ENCODE measurements at regions not wholly inside any gene's neighbourhood (a gene's known extent, or its start where the extent isn't known, plus 50 kb on each side); places are given as distances from the start of the nearest gene placed in this dataset.

DNA sequence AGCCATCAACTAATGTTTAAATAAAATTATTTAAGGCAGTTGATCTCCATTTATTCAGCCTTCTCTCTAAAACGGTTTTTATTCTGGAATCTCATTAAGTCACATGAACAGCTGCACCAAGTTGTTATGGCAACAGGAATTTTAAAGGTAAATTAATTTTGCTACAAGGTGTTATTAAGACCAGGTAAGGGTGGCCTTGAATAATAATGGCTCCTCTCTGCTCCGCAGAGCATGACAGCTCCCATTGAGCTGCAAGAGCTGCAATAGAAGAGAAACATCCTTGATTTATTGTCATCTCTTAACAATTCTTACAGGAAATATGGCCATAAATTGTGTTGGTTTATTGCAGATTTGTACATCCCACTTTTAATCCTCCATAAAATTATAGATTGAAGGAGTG is 165.8 kb downstream of the KLF6 start:
- intact Hi-C loops (cut with DNase I) = no loop called here
- Histone ChIP-seq H3K4me3 (no peak overlapping the region), H3K27me3 (no peaks in the 10 kb centered on the region), H3K27ac (no peak overlapping the region), H3K9me3 (peaks cover 0 to 17% (median 8%) of the 10 kb centered on the region in 12 donors), H3K4me1 (peaks cover 0 to 13% (median 8%) of the 10 kb centered on the region in 12 donors), H3K36me3 (no peaks in the 10 kb centered on the region)
- DNase-seq = no peak
- ATAC-seq = no peak
- WGBS, 4 donors = 85 to 95% (median 93%) methylated on average over 2 of the region's 2 CpGs
- TF ChIP-seq CTCF (IDR thresholded peaks at IDR 0.05) (no peak), POLR2A (IDR thresholded peaks at IDR 0.05) (no peak)

DNA sequence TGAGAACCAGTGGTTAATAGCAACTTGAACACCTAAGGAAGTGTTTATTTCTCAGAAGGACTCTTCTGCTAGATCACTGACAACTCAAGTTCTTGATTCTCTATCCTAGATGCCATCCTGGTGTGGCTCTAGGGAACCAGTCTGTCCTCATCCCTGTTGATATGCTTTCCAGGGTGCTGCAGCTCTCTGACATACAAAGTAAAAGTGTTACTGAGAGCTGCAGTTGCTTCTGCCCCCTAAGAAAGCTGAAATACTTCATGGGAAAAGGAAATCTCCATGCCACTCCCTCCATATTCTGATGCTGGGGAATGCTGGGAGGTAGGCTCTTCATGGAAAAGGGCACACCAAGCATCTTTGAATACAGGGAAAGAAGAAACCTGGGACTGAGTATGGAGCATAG is 168.1 kb downstream of the KLF6 start:
- H3K36me3 ChIP-seq = no peaks in the 10 kb centered on the region
- peaks cover 0 to 24% (median 12%) of the 10 kb centered on the region in 12 donors for H3K9me3 ChIP-seq
- no peak for ATAC-seq
- no peaks in the 10 kb centered on the region for H3K4me1 ChIP-seq
- intact Hi-C loops (cut with DNase I) = no loop called here
- no peak overlapping the region for H3K4me3 ChIP-seq
- H3K27me3 ChIP-seq = no peaks in the 10 kb centered on the region
- no peak for DNase-seq
- no peak overlapping the region for H3K27ac ChIP-seq
- TF ChIP-seq CTCF (IDR thresholded peaks at IDR 0.05) (no peak), POLR2A (IDR thresholded peaks at IDR 0.05) (no peak)

- no peak overlapping the region for H3K4me3 ChIP-seq
- 69 to 81% (median 77%) methylated on average over 1 of the region's 1 CpG for WGBS, 4 donors
- H3K4me1 ChIP-seq = no peaks in the 10 kb centered on the region
- H3K27me3 ChIP-seq = no peaks in the 10 kb centered on the region
- DNase-seq (no peak), ATAC-seq (no peak)
- peaks cover 0 to 43% (median 19%) of the 10 kb centered on the region in 12 donors for H3K9me3 ChIP-seq
- intact Hi-C loops (cut with DNase I) = no loop called here
- no peak for TF ChIP-seq POLR2A (IDR thresholded peaks at IDR 0.05)
- no peak for TF ChIP-seq CTCF (IDR thresholded peaks at IDR 0.05)
- no peaks in the 10 kb centered on the region for H3K36me3 ChIP-seq
- no peak overlapping the region for H3K27ac ChIP-seq
Observed at GRCh38 chr10:3613318-3613717, 171.7 kb downstream of the KLF6 start.

GRCh38 chr10:3612183-3613001 is 172.6 kb downstream of the KLF6 start:
- H3K4me1 ChIP-seq = no peaks in the 10 kb centered on the region
- H3K27me3 ChIP-seq = no peaks in the 10 kb centered on the region
- no peak for DNase-seq
- ATAC-seq = no peak
- H3K9me3 ChIP-seq = peaks cover 0 to 53% (median 27%) of the 10 kb centered on the region in 12 donors
- intact Hi-C loops (cut with DNase I) = no loop called here
- H3K36me3 ChIP-seq = no peaks in the 10 kb centered on the region
- no peak for TF ChIP-seq POLR2A (IDR thresholded peaks at IDR 0.05)
- TF ChIP-seq CTCF (IDR thresholded peaks at IDR 0.05) = no peak
- no peak overlapping the region for H3K27ac ChIP-seq
- 94 to 97% (median 96%) methylated on average over 3 of the region's 3 CpGs for WGBS, 4 donors
- H3K4me3 ChIP-seq = no peak overlapping the region

All from heart left ventricle (tissue), 16 donors.